ENCODE measurements at regions not wholly inside any gene's neighbourhood (a gene's known extent, or its start where the extent isn't known, plus 50 kb on each side); places are given as distances from the start of the nearest gene placed in this dataset.

- ATAC-seq (no peak), DNase-seq (no peak)
- Mint-ChIP-seq H3K4me1 (no peaks in the 10 kb centered on the region), H3K36me3 (ENCODE audit: low read depth) (no peaks in the 10 kb centered on the region), H3K27me3 (no peaks in the 10 kb centered on the region), H3K27ac (no peak overlapping the region), H3K9me3 (no peaks in the 10 kb centered on the region), H3K4me3 (no peak overlapping the region)
Measured at GRCh38 chr3:88610820-88611219, 461.1 kb downstream of the C3orf38 start.

GRCh38 chr3:88611826-88612326 is 462.1 kb downstream of the C3orf38 start:
- no peak for DNase-seq
- Mint-ChIP-seq H3K27me3 (no peaks in the 10 kb centered on the region), H3K4me1 (no peaks in the 10 kb centered on the region), H3K27ac (no peak overlapping the region), H3K4me3 (no peak overlapping the region), H3K36me3 (ENCODE audit: low read depth) (no peaks in the 10 kb centered on the region), H3K9me3 (no peaks in the 10 kb centered on the region)
- no peak for ATAC-seq

- no peaks in the 10 kb centered on the region for H3K36me3 Mint-ChIP-seq (ENCODE audit: low read depth)
- no peaks in the 10 kb centered on the region for H3K4me1 Mint-ChIP-seq
- DNase-seq = no peak
- H3K27ac Mint-ChIP-seq = no peak overlapping the region
- peaks cover 8% of the 10 kb centered on the region for H3K9me3 Mint-ChIP-seq
- ATAC-seq = no peak
- no peaks in the 10 kb centered on the region for H3K27me3 Mint-ChIP-seq
- no peak overlapping the region for H3K4me3 Mint-ChIP-seq
Measured at GRCh38 chr3:88616413-88616812, 466.7 kb downstream of the C3orf38 start.

GRCh38 chr3:88617283-88617682 is 467.5 kb downstream of the C3orf38 start:
- no peak overlapping the region for H3K27ac Mint-ChIP-seq
- H3K9me3 Mint-ChIP-seq = peaks cover 8% of the 10 kb centered on the region
- no peak overlapping the region for H3K4me3 Mint-ChIP-seq
- DNase-seq = no peak
- H3K27me3 Mint-ChIP-seq = no peaks in the 10 kb centered on the region
- H3K4me1 Mint-ChIP-seq = no peaks in the 10 kb centered on the region
- H3K36me3 Mint-ChIP-seq (ENCODE audit: low read depth) = no peaks in the 10 kb centered on the region
- no peak for ATAC-seq

- Mint-ChIP-seq H3K27ac (no peak overlapping the region), H3K9me3 (peaks cover 8% of the 10 kb centered on the region)
- ATAC-seq = no peak
Measured at GRCh38 chr3:88618021-88618645, 468.4 kb downstream of the C3orf38 start.

GRCh38 chr3:88621586-88621985 is 471.8 kb downstream of the C3orf38 start:
- Mint-ChIP-seq H3K36me3 (ENCODE audit: low read depth) (no peaks in the 10 kb centered on the region), H3K27me3 (no peaks in the 10 kb centered on the region), H3K9me3 (peaks cover 9% of the 10 kb centered on the region), H3K27ac (no peak overlapping the region), H3K4me3 (no peak overlapping the region), H3K4me1 (no peaks in the 10 kb centered on the region)
- ATAC-seq = no peak
- no peak for DNase-seq

More at GRCh38 chr3:88618021-88618645, 468.4 kb downstream of the C3orf38 start:
- Mint-ChIP-seq H3K36me3 (ENCODE audit: low read depth) (no peaks in the 10 kb centered on the region), H3K27me3 (no peaks in the 10 kb centered on the region), H3K4me3 (no peak overlapping the region), H3K4me1 (no peaks in the 10 kb centered on the region)
- no peak for DNase-seq

- no peak for ATAC-seq
- H3K27ac Mint-ChIP-seq = no peak overlapping the region
Measured at GRCh38 chr3:88623709-88624108, 473.9 kb downstream of the C3orf38 start.

GRCh38 chr3:88626456-88627120 is 476.8 kb downstream of the C3orf38 start:
- no peak for ATAC-seq
- H3K36me3 Mint-ChIP-seq (ENCODE audit: low read depth) = no peaks in the 10 kb centered on the region
- H3K27ac Mint-ChIP-seq = no peak overlapping the region
- DNase-seq = no peak
- H3K27me3 Mint-ChIP-seq = no peaks in the 10 kb centered on the region
- peaks cover 13% of the 10 kb centered on the region for H3K9me3 Mint-ChIP-seq
- no peak overlapping the region for H3K4me3 Mint-ChIP-seq
- no peaks in the 10 kb centered on the region for H3K4me1 Mint-ChIP-seq

More at GRCh38 chr3:88623709-88624108, 473.9 kb downstream of the C3orf38 start:
- H3K27me3 Mint-ChIP-seq = no peaks in the 10 kb centered on the region
- no peak for DNase-seq
- no peak overlapping the region for H3K4me3 Mint-ChIP-seq
- no peaks in the 10 kb centered on the region for H3K4me1 Mint-ChIP-seq
- H3K9me3 Mint-ChIP-seq = peaks cover 16% of the 10 kb centered on the region
- no peaks in the 10 kb centered on the region for H3K36me3 Mint-ChIP-seq (ENCODE audit: low read depth)

GRCh38 chr3:88628901-88629300 is 478.5 kb upstream of the EPHA3 start:
- DNase-seq (no peak), ATAC-seq (no peak)
- H3K4me3 Mint-ChIP-seq = no peak overlapping the region
- H3K4me1 Mint-ChIP-seq = no peaks in the 10 kb centered on the region
- no peaks in the 10 kb centered on the region for H3K36me3 Mint-ChIP-seq (ENCODE audit: low read depth)
- H3K27ac Mint-ChIP-seq = no peak overlapping the region
- no peaks in the 10 kb centered on the region for H3K27me3 Mint-ChIP-seq
- peaks cover 13% of the 10 kb centered on the region for H3K9me3 Mint-ChIP-seq

- H3K4me1 Mint-ChIP-seq = no peaks in the 10 kb centered on the region
- ATAC-seq (no peak), DNase-seq (no peak)
- no peaks in the 10 kb centered on the region for H3K36me3 Mint-ChIP-seq (ENCODE audit: low read depth)
- H3K4me3 Mint-ChIP-seq = no peak overlapping the region
- H3K9me3 Mint-ChIP-seq = peaks cover 12% of the 10 kb centered on the region
- H3K27me3 Mint-ChIP-seq = no peaks in the 10 kb centered on the region
- no peak overlapping the region for H3K27ac Mint-ChIP-seq
Measured at GRCh38 chr3:88632226-88632625, 475.2 kb upstream of the EPHA3 start.

GRCh38 chr3:88640581-88640980 is 466.8 kb upstream of the EPHA3 start:
- Mint-ChIP-seq H3K4me1 (no peaks in the 10 kb centered on the region), H3K4me3 (no peak overlapping the region), H3K27me3 (no peaks in the 10 kb centered on the region), H3K36me3 (ENCODE audit: low read depth) (no peaks in the 10 kb centered on the region), H3K27ac (no peak overlapping the region), H3K9me3 (peaks cover 20% of the 10 kb centered on the region)
- ATAC-seq (no peak), DNase-seq (no peak)

- Mint-ChIP-seq H3K36me3 (ENCODE audit: low read depth) (no peaks in the 10 kb centered on the region), H3K9me3 (peaks cover 20% of the 10 kb centered on the region), H3K4me1 (no peaks in the 10 kb centered on the region), H3K27ac (no peak overlapping the region), H3K4me3 (no peak overlapping the region), H3K27me3 (no peaks in the 10 kb centered on the region)
- DNase-seq (no peak), ATAC-seq (no peak)
Measured at GRCh38 chr3:88641033-88641604, 466.3 kb upstream of the EPHA3 start.

- H3K9me3 Mint-ChIP-seq = peaks cover 6% of the 10 kb centered on the region
- no peak for ATAC-seq
- H3K27ac Mint-ChIP-seq = no peak overlapping the region
- H3K4me1 Mint-ChIP-seq = no peaks in the 10 kb centered on the region
- H3K36me3 Mint-ChIP-seq (ENCODE audit: low read depth) = no peaks in the 10 kb centered on the region
- H3K4me3 Mint-ChIP-seq = no peak overlapping the region
- no peaks in the 10 kb centered on the region for H3K27me3 Mint-ChIP-seq
- DNase-seq = no peak
Measured at GRCh38 chr3:88657459-88657858, 450.0 kb upstream of the EPHA3 start.

GRCh38 chr3:88661433-88661824 is 446.0 kb upstream of the EPHA3 start:
- Mint-ChIP-seq H3K4me3 (no peak overlapping the region), H3K4me1 (no peaks in the 10 kb centered on the region), H3K9me3 (peaks cover 3% of the 10 kb centered on the region), H3K27me3 (no peaks in the 10 kb centered on the region), H3K36me3 (ENCODE audit: low read depth) (no peaks in the 10 kb centered on the region), H3K27ac (no peak overlapping the region)
- no peak for ATAC-seq
- no peak for DNase-seq

GRCh38 chr3:88668180-88668579 is 439.2 kb upstream of the EPHA3 start:
- H3K9me3 Mint-ChIP-seq = peaks cover 4% of the 10 kb centered on the region
- no peak for DNase-seq
- no peaks in the 10 kb centered on the region for H3K36me3 Mint-ChIP-seq (ENCODE audit: low read depth)
- H3K27ac Mint-ChIP-seq = no peak overlapping the region
- no peaks in the 10 kb centered on the region for H3K4me1 Mint-ChIP-seq
- H3K4me3 Mint-ChIP-seq = no peak overlapping the region
- H3K27me3 Mint-ChIP-seq = no peaks in the 10 kb centered on the region
- ATAC-seq = no peak
